ENCODE measurements at regions not wholly inside any gene's neighbourhood (a gene's known extent, or its start where the extent isn't known, plus 50 kb on each side); places are given as distances from the start of the nearest gene placed in this dataset.

- Histone ChIP-seq H3K36me3 (no peaks in the 10 kb centered on the region), H3K4me1 (no peaks in the 10 kb centered on the region), H3K4me3 (replicated peaks in 1 of 3) (no peak overlapping the region), H3K27ac (no peak overlapping the region), H3K27me3 (no peaks in the 10 kb centered on the region), H3K9me3 (no peaks in the 10 kb centered on the region)
- DNase-seq, result no peak
- TF ChIP-seq POLR2A (IDR thresholded peaks at IDR 0.05), result no peak
- TF ChIP-seq CTCF (IDR thresholded peaks at IDR 0.05), result no peak
- intact Hi-C loops (cut with DNase I), result no loop called here
- 64 to 65% methylated on average over 6 of the region's 6 CpGs for WGBS, 2 donors
These were observed 99.4 kb upstream of the BCL6 start for GRCh38 chr3:187844708-187845107.

DNA sequence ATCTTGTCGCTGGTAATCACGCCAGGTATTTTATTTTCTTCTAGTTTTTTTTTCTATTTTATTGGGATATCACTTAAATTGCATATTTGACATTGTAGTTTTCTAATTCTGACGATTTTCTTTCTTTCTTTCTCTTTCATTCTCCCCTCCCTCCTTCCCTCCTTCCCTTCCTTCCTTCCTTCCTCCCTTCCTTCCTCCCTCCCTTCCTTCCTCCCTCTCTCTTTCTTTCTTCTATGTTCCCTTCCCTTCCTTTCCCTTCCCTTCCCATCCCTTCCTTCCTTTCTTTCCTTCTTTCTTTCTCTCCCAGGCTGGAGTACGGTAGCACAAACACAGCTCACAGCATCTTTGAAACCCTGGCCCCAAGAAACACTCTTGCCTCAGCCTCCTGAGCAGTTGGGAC is 100.6 kb upstream of the BCL6 start:
- DNase-seq, result no peak
- Histone ChIP-seq H3K9me3 (no peaks in the 10 kb centered on the region), H3K27ac (no peak overlapping the region), H3K4me3 (replicated peaks in 1 of 3) (no peak overlapping the region), H3K4me1 (no peaks in the 10 kb centered on the region), H3K27me3 (no peaks in the 10 kb centered on the region), H3K36me3 (no peaks in the 10 kb centered on the region)
- WGBS, 2 donors, result 83 to 88% methylated on average over 4 of the region's 4 CpGs
- TF ChIP-seq CTCF (IDR thresholded peaks at IDR 0.05), result no peak
- TF ChIP-seq POLR2A (IDR thresholded peaks at IDR 0.05), result no peak
- intact Hi-C loops (cut with DNase I), result no loop called here

- DNase-seq, result no peak
- TF ChIP-seq POLR2A (IDR thresholded peaks at IDR 0.05), result no peak
- no peak for TF ChIP-seq CTCF (IDR thresholded peaks at IDR 0.05)
- intact Hi-C loops (cut with DNase I), result no loop called here
- H3K4me3 ChIP-seq (replicated peaks in 1 of 3), result no peak overlapping the region
- WGBS, 2 donors, result 94 to 98% methylated on average over 1 of the region's 1 CpG
- no peaks in the 10 kb centered on the region for H3K36me3 ChIP-seq
- H3K4me1 ChIP-seq, result no peaks in the 10 kb centered on the region
- no peak overlapping the region for H3K27ac ChIP-seq
- H3K27me3 ChIP-seq, result no peaks in the 10 kb centered on the region
- H3K9me3 ChIP-seq, result no peaks in the 10 kb centered on the region
These were observed 103.1 kb upstream of the BCL6 start for GRCh38 chr3:187848401-187848800.

GRCh38 chr3:187849016-187849654 is 103.9 kb upstream of the BCL6 start:
- WGBS, 2 donors, result 79 to 85% methylated on average over 6 of the region's 6 CpGs
- no peak overlapping the region for H3K27ac ChIP-seq
- intact Hi-C loops (cut with DNase I), result no loop called here
- no peak overlapping the region for H3K4me3 ChIP-seq (replicated peaks in 1 of 3)
- no peak for DNase-seq
- H3K9me3 ChIP-seq, result no peaks in the 10 kb centered on the region
- no peaks in the 10 kb centered on the region for H3K36me3 ChIP-seq
- no peak for TF ChIP-seq POLR2A (IDR thresholded peaks at IDR 0.05)
- no peak for TF ChIP-seq CTCF (IDR thresholded peaks at IDR 0.05)
- H3K4me1 ChIP-seq, result no peaks in the 10 kb centered on the region
- no peaks in the 10 kb centered on the region for H3K27me3 ChIP-seq

DNA sequence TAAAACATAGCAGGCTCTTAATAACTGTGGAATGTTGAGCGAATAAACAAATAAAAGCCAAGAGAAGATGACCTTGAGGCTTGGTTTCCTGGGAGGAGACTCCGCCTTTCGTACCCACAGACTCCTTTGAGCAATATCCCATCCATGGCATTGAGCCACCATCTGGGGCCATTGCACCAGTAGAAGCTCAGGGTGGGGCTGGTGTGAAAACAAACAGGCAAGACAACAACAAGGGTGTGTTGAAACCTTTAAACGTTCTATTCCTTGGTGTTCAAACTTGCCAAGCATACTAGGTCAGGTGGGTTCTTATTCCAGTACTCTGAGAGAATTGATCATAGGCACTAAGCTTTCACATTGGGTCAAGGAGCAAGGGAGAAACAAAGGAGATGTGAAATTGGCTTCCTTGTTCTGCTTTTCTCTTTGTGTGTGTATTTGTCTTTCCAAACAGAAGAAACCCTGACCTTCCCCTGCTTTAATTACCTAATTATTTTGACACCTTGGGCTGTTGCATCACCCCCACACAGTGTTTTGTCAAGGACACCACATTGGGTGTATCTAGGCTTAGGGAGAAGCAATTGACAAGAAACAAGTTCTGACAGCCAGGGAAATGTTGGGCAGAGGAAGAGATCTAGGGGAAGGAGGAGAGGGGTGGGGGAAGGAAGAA is 105.1 kb upstream of the BCL6 start:
- Histone ChIP-seq H3K27me3 (no peaks in the 10 kb centered on the region), H3K9me3 (no peaks in the 10 kb centered on the region), H3K36me3 (no peaks in the 10 kb centered on the region), H3K27ac (no peak overlapping the region), H3K4me3 (replicated peaks in 1 of 3) (no peak overlapping the region), H3K4me1 (no peaks in the 10 kb centered on the region)
- 84 to 90% methylated on average over 4 of the region's 4 CpGs for WGBS, 2 donors
- intact Hi-C loops (cut with DNase I), result no loop called here
- DNase-seq, result no peak
- TF ChIP-seq POLR2A (IDR thresholded peaks at IDR 0.05), result no peak
- no peak for TF ChIP-seq CTCF (IDR thresholded peaks at IDR 0.05)

Data from thyroid gland (tissue), 4 donors.